Thoracic aorta (tissue), 2 donors: ENCODE measurements at regions not wholly inside any gene's neighbourhood (a gene's known extent, or its start where the extent isn't known, plus 50 kb on each side); places are given as distances from the start of the nearest gene placed in this dataset.

Experiments
- ATAC-seq: fragments of 150-250 bp; one replicate; pipeline ENCODE4 v1.8.0; 2017; ENCODE audit warnings: low read depth; ENCODE audit not compliant: insufficient number of reproducible peaks, low FRiP score
- DNase-seq: peaks from one replicate; pipeline ENCODE4 v3.0.0-alpha.2; 2020; ENCODE audit warnings: low spot score
- H3K27ac ChIP-seq, 2 donors: fragments of 200-600 bp; sonication (generic); 1 replicate in 1 of 2; 2 replicates in 1 of 2; pipeline ENCODE4 v1.5.1; 2016; ENCODE audit warnings: mild to moderate bottlenecking in 2 of 2, moderate library complexity in 2 of 2
- H3K27me3 ChIP-seq: fragments of 200-600 bp; sonication (generic); replicated peaks from 2 replicates; pipeline ENCODE4 v1.6.0; 2016; ENCODE audit warnings: mild to moderate bottlenecking; ENCODE audit not compliant: insufficient read depth
- H3K36me3 ChIP-seq: fragments of 200-600 bp; sonication (generic); one replicate; pipeline ENCODE4 v1.5.1; 2016
- H3K4me1 ChIP-seq, 2 donors: fragments of 200-600 bp; sonication (generic); 1 replicate in 1 of 2; 2 replicates in 1 of 2; pipeline versions ENCODE4 v1.5.1 to v1.6.0; 2016; ENCODE audit warnings: low read depth in 2 of 2, mild to moderate bottlenecking in 1 of 2; ENCODE audit not compliant: control insufficient read depth in 1 of 2
- H3K4me3 ChIP-seq: fragments of 200-600 bp; sonication (generic); 2 replicates; pipeline ENCODE4 v1.5.1; 2016; ENCODE audit warnings: mild to moderate bottlenecking
- H3K9me3 ChIP-seq: fragments of 200-600 bp; sonication (generic); 2 replicates; pipeline ENCODE4 v1.5.1; 2016
- CTCF ChIP-seq: fragments of 200-600 bp; sonication (generic); IDR thresholded peaks from one replicate; pipeline ENCODE4 v1.5.1; 2019; ENCODE audit warnings: antibody characterized with exemption

GRCh38 chr5:61600945-61601511 lies 269.0 kb downstream of the ZSWIM6 start:
- no peak for ATAC-seq
- H3K36me3 ChIP-seq, result no peaks in the 10 kb centered on the region
- no peak for TF ChIP-seq CTCF

GRCh38 chr5:61603211-61603908 lies 271.3 kb downstream of the ZSWIM6 start:
- Histone ChIP-seq H3K27ac (no peak overlapping the region), H3K27me3 (no peaks in the 10 kb centered on the region), H3K4me3 (no peak overlapping the region), H3K9me3 (no peaks in the 10 kb centered on the region), H3K36me3 (no peaks in the 10 kb centered on the region), H3K4me1 (peaks cover 6 to 42% of the 10 kb centered on the region in 2 donors)
- DNase-seq, result no peak
- no peak for ATAC-seq
- no peak for TF ChIP-seq CTCF

More at GRCh38 chr5:61600945-61601511, 269.0 kb downstream of the ZSWIM6 start:
- no peak overlapping the region for H3K4me3 ChIP-seq
- no peak for DNase-seq
- peaks cover 6 to 42% of the 10 kb centered on the region in 2 donors for H3K4me1 ChIP-seq
- H3K27me3 ChIP-seq, result no peaks in the 10 kb centered on the region
- H3K9me3 ChIP-seq, result no peaks in the 10 kb centered on the region
- H3K27ac ChIP-seq, result no peak overlapping the region

GRCh38 chr5:61604076-61605025 lies 272.3 kb downstream of the ZSWIM6 start:
- no peak for TF ChIP-seq CTCF
- ATAC-seq (no peak), DNase-seq (no peak)
- Histone ChIP-seq H3K4me3 (no peak overlapping the region), H3K4me1 (peaks cover 6 to 42% of the 10 kb centered on the region in 2 donors), H3K27me3 (no peaks in the 10 kb centered on the region), H3K9me3 (no peaks in the 10 kb centered on the region), H3K36me3 (no peaks in the 10 kb centered on the region), H3K27ac (no peak overlapping the region)

- H3K27ac ChIP-seq, result no peak overlapping the region
- ATAC-seq, result no peak
- DNase-seq, result no peak
- peaks cover 0 to 20% of the 10 kb centered on the region in 2 donors for H3K4me1 ChIP-seq
- H3K4me3 ChIP-seq, result peak overlapping the region; percentile 16
- TF ChIP-seq CTCF, result no peak
- H3K9me3 ChIP-seq, result no peaks in the 10 kb centered on the region
- no peaks in the 10 kb centered on the region for H3K36me3 ChIP-seq
- H3K27me3 ChIP-seq, result no peaks in the 10 kb centered on the region
Observed at GRCh38 chr5:61609840-61610677, 278.0 kb downstream of the ZSWIM6 start.
